ENCODE measurements at regions not wholly inside any gene's neighbourhood (a gene's known extent, or its start where the extent isn't known, plus 50 kb on each side); places are given as distances from the start of the nearest gene placed in this dataset.

DNA sequence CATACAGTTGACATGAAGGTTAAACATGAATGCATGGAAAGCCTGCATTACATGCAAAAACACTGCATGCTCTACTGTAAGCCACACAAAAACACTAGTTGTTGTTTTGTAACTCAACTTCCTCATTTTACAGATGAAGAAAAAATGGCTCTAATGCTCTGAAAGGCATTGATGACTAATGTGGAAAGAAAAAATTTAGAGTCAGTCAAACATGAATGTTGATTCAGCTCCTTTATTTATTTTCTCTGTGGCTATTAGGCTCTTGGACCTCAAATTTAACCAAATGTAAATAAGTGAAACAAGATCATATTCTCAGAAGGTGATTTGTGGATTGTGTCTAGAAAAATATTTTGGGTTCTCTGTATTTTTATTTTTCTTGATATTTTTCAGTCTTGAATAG is 336.7 kb upstream of the ZNF717 start:
- Histone ChIP-seq H3K4me3 (ENCODE audit: low read depth, low read length) (no peak overlapping the region), H3K4me1 (ENCODE audit: control insufficient read depth, insufficient read depth, low read length) (no peaks in the 10 kb centered on the region), H3K27ac (ENCODE audit: extremely low read depth, low read depth, low read length) (no peak overlapping the region), H3K36me3 (ENCODE audit: control insufficient read depth in 2 of 2, insufficient read depth in 1 of 2, low read length in 2 of 2) (no peaks in the 10 kb centered on the region), H3K9me3 (ENCODE audit: control insufficient read depth, insufficient read depth, low read depth, low read length) (no peaks in the 10 kb centered on the region)
- POLR2A ChIA-PET = no interaction called here
- TF ChIP-seq ZNF416 (tag by site-specific recombination; IDR thresholded peaks at IDR 0.05) (no peak), GLIS2 (tag by site-specific recombination; IDR thresholded peaks at IDR 0.05) (no peak), ZNF398 (tag by site-specific recombination; IDR thresholded peaks at IDR 0.05) (no peak), GLI2 (tag by site-specific recombination; IDR thresholded peaks at IDR 0.05; ENCODE audit: borderline replicate concordance, low read depth) (no peak), ZNF112 (tag by site-specific recombination; IDR thresholded peaks at IDR 0.05) (no peak), ZNF239 (tag by site-specific recombination; IDR thresholded peaks at IDR 0.05) (no peak), ZSCAN5A (tag by site-specific recombination; IDR thresholded peaks at IDR 0.05) (no peak), ZNF585B (tag by site-specific recombination; IDR thresholded peaks at IDR 0.05) (no peak), MYNN (tag by site-specific recombination; IDR thresholded peaks at IDR 0.05; ENCODE audit: borderline replicate concordance) (no peak), ZNF140 (tag by site-specific recombination; IDR thresholded peaks at IDR 0.05) (no peak), ZNF2 (tag by site-specific recombination; IDR thresholded peaks at IDR 0.05) (no peak), ZNF571 (tag by site-specific recombination; IDR thresholded peaks at IDR 0.05) (no peak), KLF9 (tag by site-specific recombination; IDR thresholded peaks at IDR 0.05; ENCODE audit: low read depth) (no peak), ZNF707 (tag by site-specific recombination; IDR thresholded peaks at IDR 0.05) (no peak)
- TF ChIP-seq, protein P1, sequence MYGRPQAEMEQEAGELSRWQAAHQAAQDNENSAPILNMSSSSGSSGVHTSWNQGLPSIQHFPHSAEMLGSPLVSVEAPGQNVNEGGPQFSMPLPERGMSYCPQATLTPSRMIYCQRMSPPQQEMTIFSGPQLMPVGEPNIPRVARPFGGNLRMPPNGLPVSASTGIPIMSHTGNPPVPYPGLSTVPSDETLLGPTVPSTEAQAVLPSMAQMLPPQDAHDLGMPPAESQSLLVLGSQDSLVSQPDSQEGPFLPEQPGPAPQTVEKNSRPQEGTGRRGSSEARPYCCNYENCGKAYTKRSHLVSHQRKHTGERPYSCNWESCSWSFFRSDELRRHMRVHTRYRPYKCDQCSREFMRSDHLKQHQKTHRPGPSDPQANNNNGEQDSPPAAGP (tag by site-specific recombination; IDR thresholded peaks at IDR 0.05) = no peak
- CTCF ChIA-PET = no interaction called here

GRCh38 chr3:76129441-76129840 is 344.1 kb upstream of the ZNF717 start:
- ChIA-PET POLR2A (no interaction called here), CTCF (no interaction called here)
- Histone ChIP-seq H3K4me3 (ENCODE audit: low read depth, low read length) (no peak overlapping the region), H3K27ac (ENCODE audit: extremely low read depth, low read depth, low read length) (no peak overlapping the region), H3K9me3 (ENCODE audit: control insufficient read depth, insufficient read depth, low read depth, low read length) (no peaks in the 10 kb centered on the region), H3K36me3 (ENCODE audit: control insufficient read depth in 2 of 2, insufficient read depth in 1 of 2, low read length in 2 of 2) (no peaks in the 10 kb centered on the region), H3K4me1 (ENCODE audit: control insufficient read depth, insufficient read depth, low read length) (no peaks in the 10 kb centered on the region)
- no peak for TF ChIP-seq IKZF3 (tag by site-specific recombination; IDR thresholded peaks at IDR 0.05)
- no peak for TF ChIP-seq SP2 (tag by site-specific recombination; IDR thresholded peaks at IDR 0.05)
- TF ChIP-seq BCL11A (tag by site-specific recombination; IDR thresholded peaks at IDR 0.05; ENCODE audit: low read depth) = no peak
- no peak for TF ChIP-seq INSM2 (tag by site-specific recombination; IDR thresholded peaks at IDR 0.05)
- TF ChIP-seq YY1 (tag by site-specific recombination; IDR thresholded peaks at IDR 0.05) = no peak
